NCI-H2227 (cell line): ENCODE measurements at regions not wholly inside any gene's neighbourhood (a gene's known extent, or its start where the extent isn't known, plus 50 kb on each side); places are given as distances from the start of the nearest gene placed in this dataset.
"Not testable (repeated sequence)": the region's sequence is repeated elsewhere in the genome, so short reads cannot be mapped to it uniquely, and the experiment has no call there.

Experiments
- DNase-seq: peaks from one replicate; lab custom pipeline; 2025; ENCODE audit not compliant: unreplicated experiment; lab: John Stamatoyannopoulos, UW

DNA sequence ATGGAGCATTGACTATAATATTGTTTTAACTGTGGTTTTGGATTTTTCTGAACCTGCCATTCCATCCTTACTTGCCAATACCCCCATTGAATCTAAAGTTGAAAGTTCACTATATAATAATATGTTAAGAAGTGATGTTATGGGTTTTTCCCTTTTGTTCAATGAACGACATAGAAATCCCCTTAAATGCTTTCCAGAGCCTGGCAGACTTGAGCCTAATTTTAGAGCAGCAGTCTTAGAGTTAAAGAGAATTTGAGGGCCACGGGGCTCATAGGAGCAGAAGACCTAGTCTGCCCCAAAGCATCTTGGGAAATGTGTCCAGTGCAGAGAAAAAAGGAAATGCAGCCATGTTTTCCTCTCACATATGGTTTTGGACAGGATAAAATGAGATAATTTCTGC, 146.1 kb upstream of the SLC44A1 start:
- DNase-seq = peak; percentile 79

GRCh38 chr9:105103776-105104175, 140.7 kb upstream of the SLC44A1 start:
- no peak for DNase-seq

- no peak for DNase-seq
These were observed 130.1 kb upstream of the SLC44A1 start for GRCh38 chr9:105114318-105114717.

GRCh38 chr9:105114964-105115728, 129.3 kb upstream of the SLC44A1 start:
- DNase-seq = no peak

GRCh38 chr9:105116052-105116868, 128.2 kb upstream of the SLC44A1 start:
- DNase-seq = no peak

- DNase-seq = no peak
These were observed 127.2 kb upstream of the SLC44A1 start for GRCh38 chr9:105117234-105117633.

DNA sequence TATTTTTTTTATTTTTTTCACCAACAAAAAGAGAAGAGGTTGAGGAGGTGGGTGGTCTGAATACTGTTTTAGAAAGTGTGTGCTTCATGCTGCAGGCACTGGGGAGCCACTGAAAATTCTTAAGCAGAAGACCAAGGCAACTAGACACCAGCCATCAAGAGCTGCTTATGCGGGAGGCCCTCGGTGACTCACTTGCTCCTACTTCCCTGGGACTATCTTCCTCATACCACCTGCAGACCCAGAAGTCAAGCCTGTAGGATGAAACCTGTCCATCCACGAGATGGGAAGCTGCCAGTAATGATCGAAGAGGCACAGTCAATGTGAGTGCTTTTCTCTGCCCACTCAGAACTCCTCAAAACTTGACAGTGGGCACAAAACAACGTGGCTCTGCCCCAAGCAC, 125.8 kb upstream of the SLC44A1 start:
- no peak for DNase-seq

DNA sequence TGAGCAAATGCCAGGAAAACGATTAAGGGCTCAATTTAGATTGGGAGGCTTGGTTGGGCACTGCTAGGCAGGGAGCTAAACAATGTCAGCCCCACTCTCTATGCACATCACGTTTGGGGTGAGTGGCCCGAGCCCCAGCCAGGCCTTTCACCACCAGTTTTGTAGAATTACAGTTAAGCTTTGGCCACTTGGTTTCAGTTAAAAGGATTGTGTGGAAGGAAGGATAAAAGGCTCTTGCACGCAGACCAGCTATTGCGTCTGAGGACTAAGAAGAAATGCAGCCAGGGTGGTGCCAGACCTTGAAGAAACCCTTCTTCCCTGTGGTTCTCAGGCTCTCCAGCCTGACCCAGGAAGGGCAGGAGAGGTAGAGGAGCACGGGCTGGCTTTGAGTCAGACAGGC, 125.3 kb upstream of the SLC44A1 start:
- DNase-seq = peak; percentile 37

DNA sequence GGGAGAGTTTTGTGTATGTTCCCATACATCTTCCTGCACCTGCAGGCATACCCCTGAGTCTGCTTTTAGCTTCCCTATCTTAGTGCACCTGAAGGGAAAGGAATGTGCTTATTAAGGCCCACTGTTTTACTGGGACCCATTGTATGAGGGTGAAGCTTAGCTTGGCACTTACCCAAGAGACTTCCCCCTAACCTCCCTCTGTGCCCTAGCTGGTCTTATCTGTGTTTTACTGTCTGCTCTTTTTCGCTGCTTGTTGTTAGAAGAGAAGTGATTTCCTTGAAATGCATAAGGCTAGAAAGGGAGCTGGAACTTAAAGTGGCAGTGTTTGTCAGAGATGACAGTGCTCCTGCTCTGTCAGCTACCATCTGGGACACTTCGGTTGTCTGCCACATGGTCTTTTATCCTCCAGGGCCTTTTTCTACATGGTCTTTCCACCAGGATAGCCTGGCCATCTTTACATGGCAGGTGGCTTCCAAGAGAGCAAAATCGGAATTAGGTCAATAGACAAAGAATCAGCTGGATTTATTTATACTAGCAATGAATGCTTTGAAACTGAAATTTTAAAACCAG, 122.5 kb upstream of the SLC44A1 start:
- no peak for DNase-seq

GRCh38 chr9:105124598-105124997, 119.9 kb upstream of the SLC44A1 start:
- not testable (repeated sequence) for DNase-seq

DNA sequence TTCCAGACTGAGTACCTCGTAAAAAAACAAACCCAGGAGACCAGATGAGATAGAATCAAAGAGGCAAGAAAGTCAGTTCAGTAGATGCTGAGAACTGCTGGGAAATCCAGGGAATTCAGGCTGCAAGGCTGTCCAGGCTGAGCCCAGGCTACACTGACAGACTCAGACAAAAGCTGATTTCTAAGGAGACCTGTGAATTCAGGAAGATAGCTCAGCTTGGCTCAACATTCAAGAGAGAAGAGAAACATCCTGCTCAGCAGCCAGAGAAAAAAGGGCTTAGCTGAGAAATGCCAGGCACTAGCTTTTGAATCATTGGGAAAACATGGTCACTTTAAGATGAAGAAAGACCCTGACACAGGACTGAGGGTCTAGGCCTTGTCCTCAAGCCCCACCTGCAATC, 118.2 kb upstream of the SLC44A1 start:
- no peak for DNase-seq

- DNase-seq = no peak
These were observed 116.6 kb upstream of the SLC44A1 start for GRCh38 chr9:105127863-105128220.

DNA sequence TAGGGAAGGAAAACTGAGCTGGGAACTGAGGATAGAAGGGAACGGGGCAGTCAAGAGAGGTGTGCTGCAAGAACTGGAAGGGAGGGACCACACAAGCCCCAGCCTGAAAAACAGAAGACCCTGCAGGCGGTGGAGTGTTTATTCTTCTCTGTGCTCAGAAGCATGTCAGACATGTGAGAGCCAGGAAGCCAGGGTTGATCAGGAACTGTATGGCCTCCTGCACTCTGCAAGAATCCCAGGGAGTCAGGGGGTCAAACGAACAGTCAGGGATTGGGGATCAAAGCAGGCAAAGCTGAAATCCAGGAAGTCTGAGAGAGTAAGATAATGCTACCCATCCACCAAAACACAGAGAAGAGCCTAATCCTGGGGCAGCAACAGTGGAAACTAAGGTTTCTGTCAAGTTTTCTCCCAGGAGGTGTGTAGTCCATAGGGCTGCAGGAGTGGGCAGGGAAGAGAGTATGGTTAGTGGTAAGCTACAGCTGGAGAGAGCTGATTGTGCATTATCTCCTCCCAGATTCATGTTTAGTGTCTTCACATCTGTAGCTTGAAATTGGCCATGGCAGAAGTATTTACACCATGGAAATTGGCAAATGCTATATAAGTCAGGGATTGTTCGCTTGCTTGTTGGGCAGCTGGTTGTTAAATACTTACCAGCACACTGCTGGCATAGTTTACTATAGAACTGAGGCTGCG, 115.4 kb upstream of the SLC44A1 start:
- DNase-seq = no peak

DNA sequence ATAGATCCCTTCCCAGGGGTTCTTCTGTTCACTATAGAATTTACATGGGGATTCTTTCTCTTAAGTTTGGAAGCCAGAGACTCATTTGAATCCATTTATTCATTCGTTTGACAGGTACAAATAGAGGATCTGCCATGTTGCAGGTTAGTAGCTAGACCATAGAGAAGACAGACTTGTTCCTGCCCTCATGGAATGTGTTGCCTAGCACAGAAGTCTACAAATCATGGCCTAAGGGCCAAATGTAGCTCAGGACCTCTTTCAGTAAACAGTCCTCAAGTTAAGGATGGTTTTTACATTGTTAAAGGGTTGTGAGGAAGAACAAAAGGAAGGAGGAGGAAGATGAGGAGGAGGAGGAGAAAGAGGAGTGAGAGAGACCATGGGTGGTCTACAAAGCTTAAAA, 114.7 kb upstream of the SLC44A1 start:
- no peak for DNase-seq

DNA sequence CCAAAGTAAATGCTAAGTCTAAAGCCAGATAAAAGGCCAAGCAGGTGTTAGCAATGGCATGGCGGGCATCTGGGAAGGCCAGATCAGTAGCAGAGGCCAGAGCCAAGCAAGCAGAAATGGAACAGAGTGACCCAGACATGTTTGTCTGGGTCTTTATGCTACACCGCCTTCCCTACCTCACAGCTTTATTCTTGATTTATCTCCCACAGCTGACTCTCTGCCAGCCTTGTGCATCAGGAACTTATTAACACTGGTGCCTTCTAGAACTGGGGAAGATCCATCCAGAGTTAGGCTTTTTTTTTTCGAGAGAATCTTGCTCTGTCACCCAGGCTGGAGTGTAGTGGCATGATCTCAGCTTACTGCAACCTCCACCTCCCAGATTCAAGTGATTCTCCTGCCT, 112.5 kb upstream of the SLC44A1 start:
- no peak for DNase-seq

GRCh38 chr9:105132606-105133005, 111.8 kb upstream of the SLC44A1 start:
- DNase-seq = no peak

DNA sequence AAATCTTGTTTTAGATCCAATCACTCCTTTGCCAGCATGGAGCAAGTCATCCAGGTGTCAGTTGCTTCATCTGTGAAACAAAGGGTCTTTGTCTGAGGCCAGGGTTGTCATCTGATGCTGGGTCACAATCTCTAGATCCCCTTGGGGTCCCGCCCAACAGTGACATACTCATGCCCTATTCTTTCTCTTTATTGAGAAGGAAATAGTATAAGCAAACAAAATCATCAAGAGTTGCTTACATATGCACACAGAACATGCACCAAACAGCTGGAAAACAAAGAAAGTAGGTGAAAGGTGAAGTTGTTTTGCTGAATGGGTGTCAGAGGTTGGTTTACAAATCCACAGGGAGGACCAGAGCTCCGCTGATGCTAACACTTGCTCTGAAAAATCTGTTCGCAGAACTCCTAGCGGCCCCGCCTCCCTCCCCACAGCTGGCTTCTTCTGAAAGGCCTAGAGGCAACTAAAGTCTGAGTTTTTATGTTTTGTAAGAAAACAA, 106.1 kb upstream of the SLC44A1 start:
- no peak for DNase-seq

DNA sequence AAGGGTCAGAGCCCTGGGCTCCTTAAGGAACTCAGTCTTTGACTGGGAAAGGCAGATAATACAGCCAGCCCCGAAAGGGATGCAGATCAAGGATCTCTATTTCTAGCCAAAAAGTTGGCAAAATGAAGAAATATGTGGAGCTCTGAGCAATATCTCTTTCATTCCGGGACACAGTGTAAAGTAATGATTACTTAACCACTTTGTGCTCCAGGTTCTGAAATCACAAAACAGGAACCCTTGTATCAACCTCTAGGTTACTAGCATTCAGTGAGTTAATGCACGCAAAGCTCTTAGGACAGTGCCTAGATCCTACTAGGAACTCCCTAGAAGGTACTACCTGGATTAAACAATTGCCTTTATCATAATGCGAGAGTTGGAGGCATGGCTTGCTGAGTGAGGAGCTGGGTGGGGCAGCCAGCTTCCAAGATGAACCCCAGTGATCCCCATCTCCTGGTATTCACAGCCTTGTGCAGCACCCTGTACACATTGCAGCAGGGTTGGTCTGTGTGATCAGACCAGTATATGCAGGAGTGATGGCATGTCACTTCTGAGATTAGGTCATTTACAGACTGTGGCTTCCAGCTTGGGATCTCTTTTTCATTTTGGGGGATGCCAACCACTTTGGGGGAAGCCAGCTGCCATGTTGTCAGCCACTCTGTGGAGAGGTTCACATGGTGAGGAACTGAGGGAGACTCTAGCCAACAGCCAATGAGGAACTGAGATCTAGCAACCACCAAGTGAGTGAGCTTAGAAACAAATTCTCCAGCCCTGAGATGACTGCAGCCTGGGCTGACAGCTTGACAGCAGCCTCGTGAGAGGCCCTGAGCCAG, 103.1 kb upstream of the SLC44A1 start:
- no peak for DNase-seq

DNA sequence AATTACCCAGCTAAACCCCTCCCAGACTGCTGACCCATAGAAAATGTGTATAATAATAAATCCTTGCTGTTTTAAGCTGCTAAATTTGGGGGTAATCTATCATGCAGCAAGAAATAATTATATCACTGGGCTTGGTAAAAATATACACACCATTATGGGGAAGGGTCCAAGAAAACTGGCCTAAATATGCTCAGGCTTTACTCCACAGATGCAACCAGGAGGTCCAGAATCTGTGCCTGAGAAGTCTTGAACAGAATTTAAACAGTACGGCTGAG, 102.5 kb upstream of the SLC44A1 start:
- no peak for DNase-seq

DNA sequence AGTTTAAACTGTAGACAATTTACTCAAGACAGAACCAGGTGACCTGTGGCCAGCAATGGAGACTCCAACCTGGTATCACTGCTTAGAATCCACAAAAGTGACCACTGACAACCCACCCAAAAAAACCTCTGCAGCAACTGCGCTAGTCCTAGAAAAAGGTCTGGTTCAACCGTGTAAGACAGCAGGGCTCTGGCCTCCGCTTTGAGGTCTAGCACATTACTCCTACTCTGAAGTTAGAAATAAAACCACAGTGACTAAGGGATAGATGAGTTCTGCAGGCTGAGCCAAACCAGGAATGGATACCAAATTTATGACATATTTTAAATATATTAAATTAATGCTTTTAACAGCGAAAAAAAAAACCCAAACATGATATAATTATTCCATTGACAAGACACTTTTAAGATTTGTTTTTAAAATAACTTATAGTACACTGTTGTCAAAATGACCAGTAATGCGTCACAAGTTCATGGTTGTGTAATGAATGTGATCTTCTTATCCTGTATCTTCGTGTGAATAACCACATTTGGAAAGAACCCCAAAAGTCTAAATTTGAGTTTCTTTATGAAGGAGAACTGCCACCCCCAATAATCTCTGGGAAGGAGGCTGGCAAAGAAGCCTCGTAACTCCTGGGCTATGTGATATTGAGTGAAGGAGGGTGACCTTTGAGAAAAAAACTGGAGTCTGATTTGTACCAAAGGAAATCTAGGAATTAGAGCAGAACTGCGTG, 101.9 kb upstream of the SLC44A1 start:
- no peak for DNase-seq
